ENCODE measurements at regions not wholly inside any gene's neighbourhood (a gene's known extent, or its start where the extent isn't known, plus 50 kb on each side); places are given as distances from the start of the nearest gene placed in this dataset.

- Histone ChIP-seq H3K4me2 (replicated peaks; ENCODE audit: extremely low read depth, low read length, poor library complexity, severe bottlenecking) (no peak overlapping the region), H3K36me3 (replicated peaks in 1 of 2; ENCODE audit: control insufficient read depth in 1 of 2, insufficient read depth in 2 of 2, low read length in 2 of 2) (no peaks in the 10 kb centered on the region), H2AFZ (ENCODE audit: insufficient read depth, low read depth, low read length, poor library complexity, severe bottlenecking) (no peak overlapping the region), H3K79me2 (ENCODE audit: insufficient read depth, low read length) (no peaks in the 10 kb centered on the region), H3K27me3 (ENCODE audit: control insufficient read depth in 2 of 2, insufficient read depth in 2 of 2, low read length in 2 of 2) (no peaks in the 10 kb centered on the region), H3K4me3 (replicated peaks in 1 of 3; ENCODE audit: low read depth in 2 of 3, low read length in 3 of 3) (no peak overlapping the region), H3K4me1 (ENCODE audit: control insufficient read depth in 1 of 2, insufficient read depth in 2 of 2, low read length in 2 of 2) (peaks cover 0 to 9% of the 10 kb centered on the region in 2 donors), H4K20me1 (ENCODE audit: insufficient read depth, low read length) (no peaks in the 10 kb centered on the region), H3K27ac (ENCODE audit: low read depth in 1 of 2, low read length in 2 of 2) (no peak overlapping the region), H3K9ac (ENCODE audit: insufficient read depth, low read length, poor library complexity, severe bottlenecking) (no peak overlapping the region), H3K9me3 (replicated peaks in 1 of 2; ENCODE audit: control insufficient read depth in 1 of 2, insufficient read depth in 1 of 2, low read length in 2 of 2) (no peaks in the 10 kb centered on the region)
- H3K4me3 Mint-ChIP-seq, result no peak overlapping the region
- intact Hi-C loops (cut with micrococcal nuclease), result no loop called here
- H3K27me3 Mint-ChIP-seq (ENCODE audit: low read depth in 3 of 3), result peaks cover 6 to 17% (median 13%) of the 10 kb centered on the region in 3 donors
- H3K27ac Mint-ChIP-seq, result peak overlapping the region in 2 of 7 donors; percentile 46 to 49
- no peak for TF ChIP-seq CTCF (IDR thresholded peaks at IDR 0.05)
- peaks cover 0 to 4% (median 0%) of the 10 kb centered on the region in 7 donors for H3K9me3 Mint-ChIP-seq
- no peaks in the 10 kb centered on the region for H3K36me3 Mint-ChIP-seq
- DNase-seq, result no peak
- peaks cover 10% of the 10 kb centered on the region for H3K4me1 Mint-ChIP-seq
- WGBS (ENCODE audit: insufficient coverage), result 79% methylated on average over 11 of the region's 13 CpGs
Measured at GRCh38 chr2:239553376-239554000, 152.7 kb upstream of the HDAC4 start.

GRCh38 chr2:239552213-239552926, 151.6 kb upstream of the HDAC4 start:
- Histone ChIP-seq H3K79me2 (ENCODE audit: insufficient read depth, low read length) (no peaks in the 10 kb centered on the region), H3K4me3 (replicated peaks in 1 of 3; ENCODE audit: low read depth in 2 of 3, low read length in 3 of 3) (no peak overlapping the region), H3K4me1 (ENCODE audit: control insufficient read depth in 1 of 2, insufficient read depth in 2 of 2, low read length in 2 of 2) (peaks cover 0 to 9% of the 10 kb centered on the region in 2 donors), H3K9ac (ENCODE audit: insufficient read depth, low read length, poor library complexity, severe bottlenecking) (no peak overlapping the region), H4K20me1 (ENCODE audit: insufficient read depth, low read length) (no peaks in the 10 kb centered on the region), H3K36me3 (replicated peaks in 1 of 2; ENCODE audit: control insufficient read depth in 1 of 2, insufficient read depth in 2 of 2, low read length in 2 of 2) (no peaks in the 10 kb centered on the region), H3K27ac (ENCODE audit: low read depth in 1 of 2, low read length in 2 of 2) (no peak overlapping the region), H3K27me3 (ENCODE audit: control insufficient read depth in 2 of 2, insufficient read depth in 2 of 2, low read length in 2 of 2) (no peaks in the 10 kb centered on the region), H3K9me3 (replicated peaks in 1 of 2; ENCODE audit: control insufficient read depth in 1 of 2, insufficient read depth in 1 of 2, low read length in 2 of 2) (no peaks in the 10 kb centered on the region), H3K4me2 (replicated peaks; ENCODE audit: extremely low read depth, low read length, poor library complexity, severe bottlenecking) (no peak overlapping the region), H2AFZ (ENCODE audit: insufficient read depth, low read depth, low read length, poor library complexity, severe bottlenecking) (no peak overlapping the region)
- Mint-ChIP-seq H3K27ac (no peak overlapping the region), H3K9me3 (peaks cover 0 to 3% (median 0%) of the 10 kb centered on the region in 7 donors), H3K36me3 (no peaks in the 10 kb centered on the region), H3K4me1 (peaks cover 10% of the 10 kb centered on the region), H3K27me3 (ENCODE audit: low read depth in 3 of 3) (peaks cover 9 to 17% (median 14%) of the 10 kb centered on the region in 3 donors), H3K4me3 (no peak overlapping the region)
- intact Hi-C loops (cut with micrococcal nuclease), result no loop called here
- 92% methylated on average over 15 of the region's 16 CpGs for WGBS (ENCODE audit: insufficient coverage)
- no peak for DNase-seq
- TF ChIP-seq CTCF (IDR thresholded peaks at IDR 0.05), result no peak
